Stomach (tissue), 4 donors: ENCODE measurements at regions not wholly inside any gene's neighbourhood (a gene's known extent, or its start where the extent isn't known, plus 50 kb on each side); places are given as distances from the start of the nearest gene placed in this dataset.

Source experiments
- EP300 ChIP-seq: sonication (generic); formaldehyde crosslinking; IDR thresholded peaks from one replicate; pipeline ENCODE4 v1.6.1; 2017; ENCODE audit warnings: antibody characterized with exemption
- POLR2A ChIP-seq, 4 donors: fragments of 450-650 bp; IDR thresholded peaks; one replicate each; pipeline ENCODE4 v1.6.1; 2016; ENCODE audit warnings: antibody characterized with exemption in 4 of 4, control low read depth in 2 of 4, mild to moderate bottlenecking in 1 of 4, moderate library complexity in 1 of 4
- POLR2AphosphoS5 ChIP-seq, 3 donors: sonication (generic); formaldehyde crosslinking; IDR thresholded peaks; one replicate each; pipeline ENCODE4 v1.6.1; 2016; ENCODE audit warnings: antibody characterized with exemption in 3 of 3
- TF ChIP-seq, protein P1 (sequence below), 7 experiments: fragments of 450-650 bp in 4 of 7; fragments of 200-600 bp in 3 of 7; sonication (generic) in 3 of 7; IDR thresholded peaks; one replicate each; pipeline ENCODE4 v1.5.1; 2016 to 2019; ENCODE audit warnings: antibody characterized with exemption in 7 of 7, control low read depth in 2 of 7, mild to moderate bottlenecking in 1 of 7

GRCh38 chr21:39097335-39097861, 85.9 kb downstream of the PSMG1 start:
- TF ChIP-seq, protein P1, sequence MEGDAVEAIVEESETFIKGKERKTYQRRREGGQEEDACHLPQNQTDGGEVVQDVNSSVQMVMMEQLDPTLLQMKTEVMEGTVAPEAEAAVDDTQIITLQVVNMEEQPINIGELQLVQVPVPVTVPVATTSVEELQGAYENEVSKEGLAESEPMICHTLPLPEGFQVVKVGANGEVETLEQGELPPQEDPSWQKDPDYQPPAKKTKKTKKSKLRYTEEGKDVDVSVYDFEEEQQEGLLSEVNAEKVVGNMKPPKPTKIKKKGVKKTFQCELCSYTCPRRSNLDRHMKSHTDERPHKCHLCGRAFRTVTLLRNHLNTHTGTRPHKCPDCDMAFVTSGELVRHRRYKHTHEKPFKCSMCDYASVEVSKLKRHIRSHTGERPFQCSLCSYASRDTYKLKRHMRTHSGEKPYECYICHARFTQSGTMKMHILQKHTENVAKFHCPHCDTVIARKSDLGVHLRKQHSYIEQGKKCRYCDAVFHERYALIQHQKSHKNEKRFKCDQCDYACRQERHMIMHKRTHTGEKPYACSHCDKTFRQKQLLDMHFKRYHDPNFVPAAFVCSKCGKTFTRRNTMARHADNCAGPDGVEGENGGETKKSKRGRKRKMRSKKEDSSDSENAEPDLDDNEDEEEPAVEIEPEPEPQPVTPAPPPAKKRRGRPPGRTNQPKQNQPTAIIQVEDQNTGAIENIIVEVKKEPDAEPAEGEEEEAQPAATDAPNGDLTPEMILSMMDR (IDR thresholded peaks at IDR 0.05) = no peak
- TF ChIP-seq EP300 (no peak), POLR2A (IDR thresholded peaks at IDR 0.05) (no peak), POLR2AphosphoS5 (IDR thresholded peaks at IDR 0.05) (peak in 1 of 3 donors; percentile 6)
